ENCODE measurements at regions not wholly inside any gene's neighbourhood (a gene's known extent, or its start where the extent isn't known, plus 50 kb on each side); places are given as distances from the start of the nearest gene placed in this dataset.

DNA sequence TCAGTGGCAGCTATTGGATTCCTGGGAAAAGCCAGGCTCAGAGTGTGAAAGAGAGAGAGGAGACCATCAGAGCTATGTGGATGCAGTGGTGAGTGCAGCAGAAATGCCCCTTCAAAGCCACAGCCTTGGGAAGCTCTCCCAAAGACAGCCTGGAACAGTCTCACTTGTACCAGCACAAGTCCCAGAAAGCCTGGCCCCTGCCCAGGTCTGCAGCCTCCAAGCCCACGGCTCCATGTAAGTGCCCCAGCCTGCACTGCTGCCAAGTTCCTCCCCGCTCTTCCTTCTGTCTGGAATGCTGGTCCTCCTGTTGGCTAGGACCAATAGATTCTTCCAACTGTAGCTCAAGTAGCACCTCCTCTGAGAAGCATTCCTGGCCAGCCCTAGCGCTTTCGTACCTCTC, 539.7 kb downstream of the MIAT start:
- Histone ChIP-seq H3K4me1 (ENCODE audit: control insufficient read depth, insufficient read depth, low read length) (peaks cover 10% of the 10 kb centered on the region), H3K9ac (ENCODE audit: low read depth, low read length) (no peak overlapping the region), H3K4me2 (ENCODE audit: low read length) (no peak overlapping the region), H3K9me3 (replicated peaks; ENCODE audit: low read length) (no peaks in the 10 kb centered on the region), H3K27me3 (ENCODE audit: control insufficient read depth, insufficient read depth, low read length) (peaks cover 19% of the 10 kb centered on the region), H3K36me3 (ENCODE audit: insufficient read depth, low read length) (no peaks in the 10 kb centered on the region), H3K4me3 (ENCODE audit: low read length) (no peak overlapping the region)

DNA sequence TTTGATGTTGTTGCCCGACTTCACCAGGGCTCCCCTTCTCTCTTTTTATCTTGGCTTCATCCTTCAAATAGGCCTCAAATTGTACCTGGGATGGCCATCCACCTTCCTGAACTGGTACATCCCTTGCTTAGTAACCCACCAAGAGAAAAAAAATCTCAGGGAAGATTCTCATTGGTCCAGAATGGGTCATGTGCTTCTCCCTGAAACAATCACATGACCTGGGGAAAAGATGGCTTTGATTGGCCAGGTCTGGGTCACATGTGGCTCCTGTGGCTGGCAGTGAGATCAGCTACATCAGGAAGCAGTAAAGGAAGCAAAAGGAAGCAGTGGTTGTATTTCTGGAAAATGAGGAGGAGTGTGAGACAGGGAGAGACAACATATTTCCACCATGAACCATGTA, 540.2 kb downstream of the MIAT start:
- H3K4me2 ChIP-seq (ENCODE audit: low read length): no peak overlapping the region
- peaks cover 19% of the 10 kb centered on the region for H3K27me3 ChIP-seq (ENCODE audit: control insufficient read depth, insufficient read depth, low read length)
- no peaks in the 10 kb centered on the region for H3K9me3 ChIP-seq (replicated peaks; ENCODE audit: low read length)
- H3K36me3 ChIP-seq (ENCODE audit: insufficient read depth, low read length): no peaks in the 10 kb centered on the region
- H3K9ac ChIP-seq (ENCODE audit: low read depth, low read length): no peak overlapping the region
- H3K4me3 ChIP-seq (ENCODE audit: low read length): no peak overlapping the region
- H3K4me1 ChIP-seq (ENCODE audit: control insufficient read depth, insufficient read depth, low read length): peaks cover 16% of the 10 kb centered on the region

DNA sequence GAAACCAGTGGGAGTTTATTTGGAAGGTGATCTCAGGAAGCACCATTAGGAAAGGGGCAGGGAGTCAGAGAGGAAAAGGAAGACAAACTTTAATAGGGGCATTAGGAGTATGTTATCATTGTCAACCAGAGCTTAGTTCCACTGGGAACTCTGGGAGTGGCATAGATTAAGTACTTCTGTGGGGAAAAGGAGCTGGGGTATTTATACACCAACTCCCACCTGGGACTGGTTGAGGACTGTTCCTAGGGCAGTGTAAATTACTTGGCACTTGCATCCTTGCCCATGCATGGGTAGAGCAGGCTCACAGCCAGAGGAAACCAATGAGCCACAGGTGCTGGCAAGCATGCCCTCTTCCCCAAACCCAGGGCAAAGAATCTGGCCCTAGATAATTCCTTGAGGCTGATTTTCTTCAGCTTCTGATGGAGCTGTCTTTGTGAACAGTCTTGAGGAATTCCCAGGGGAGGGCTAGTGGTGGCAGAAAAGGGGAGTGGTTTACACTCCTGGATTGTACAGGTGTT, 541.2 kb downstream of the MIAT start:
- Histone ChIP-seq H3K27me3 (ENCODE audit: control insufficient read depth, insufficient read depth, low read length) (peaks cover 19% of the 10 kb centered on the region), H3K4me3 (ENCODE audit: low read length) (no peak overlapping the region), H3K4me1 (ENCODE audit: control insufficient read depth, insufficient read depth, low read length) (peaks cover 24% of the 10 kb centered on the region), H3K4me2 (ENCODE audit: low read length) (no peak overlapping the region), H3K9me3 (replicated peaks; ENCODE audit: low read length) (no peaks in the 10 kb centered on the region), H3K9ac (ENCODE audit: low read depth, low read length) (no peak overlapping the region), H3K36me3 (ENCODE audit: insufficient read depth, low read length) (no peaks in the 10 kb centered on the region)

DNA sequence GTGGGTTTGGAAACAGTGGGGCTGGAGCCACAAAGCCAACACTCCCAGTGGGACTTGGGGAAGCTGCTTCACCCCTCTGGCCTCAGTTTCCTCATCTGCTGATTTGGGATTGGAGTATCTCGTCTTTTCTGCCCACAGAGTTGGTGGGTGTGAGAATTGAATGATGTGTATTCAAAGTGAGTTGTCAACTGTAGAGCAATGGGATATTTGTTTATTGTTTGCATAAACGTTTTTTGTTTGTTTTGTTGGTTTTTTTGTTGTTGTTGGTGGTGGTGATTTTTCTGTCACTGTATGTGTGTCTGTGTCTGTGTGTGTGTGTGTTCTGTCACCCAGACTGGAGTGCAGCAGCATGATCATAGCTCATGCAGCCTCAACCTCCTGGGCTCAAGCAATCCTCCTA, 542.0 kb downstream of the MIAT start:
- H3K36me3 ChIP-seq (ENCODE audit: insufficient read depth, low read length): no peaks in the 10 kb centered on the region
- no peak overlapping the region for H3K4me3 ChIP-seq (ENCODE audit: low read length)
- H3K9me3 ChIP-seq (replicated peaks; ENCODE audit: low read length): no peaks in the 10 kb centered on the region
- H3K4me2 ChIP-seq (ENCODE audit: low read length): no peak overlapping the region
- H3K9ac ChIP-seq (ENCODE audit: low read depth, low read length): no peak overlapping the region
- peaks cover 13% of the 10 kb centered on the region for H3K27me3 ChIP-seq (ENCODE audit: control insufficient read depth, insufficient read depth, low read length)
- peaks cover 24% of the 10 kb centered on the region for H3K4me1 ChIP-seq (ENCODE audit: control insufficient read depth, insufficient read depth, low read length)

DNA sequence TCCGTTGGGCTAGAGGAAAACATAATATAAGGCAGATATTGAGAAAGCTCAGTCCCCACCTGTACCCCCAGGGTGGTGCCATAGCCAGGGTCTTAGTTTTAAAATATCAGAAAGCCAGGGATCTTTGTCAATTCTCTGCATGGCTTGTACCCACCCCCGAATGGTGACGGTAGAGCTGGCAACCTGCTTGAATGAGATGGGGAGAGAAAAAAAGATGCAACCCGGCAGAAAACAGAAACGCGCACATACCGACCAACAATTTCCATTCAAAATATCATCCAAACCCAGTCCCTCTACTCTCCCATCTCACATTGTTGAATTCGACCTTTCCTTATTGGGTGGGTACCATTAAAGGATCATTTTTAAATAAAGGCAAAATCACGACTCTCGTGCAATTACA, 543.9 kb downstream of the MIAT start:
- H3K4me2 ChIP-seq (ENCODE audit: low read length): no peak overlapping the region
- H3K36me3 ChIP-seq (ENCODE audit: insufficient read depth, low read length): no peaks in the 10 kb centered on the region
- peaks cover 23% of the 10 kb centered on the region for H3K4me1 ChIP-seq (ENCODE audit: control insufficient read depth, insufficient read depth, low read length)
- H3K27me3 ChIP-seq (ENCODE audit: control insufficient read depth, insufficient read depth, low read length): peaks cover 4% of the 10 kb centered on the region
- no peak overlapping the region for H3K4me3 ChIP-seq (ENCODE audit: low read length)
- H3K9me3 ChIP-seq (replicated peaks; ENCODE audit: low read length): no peaks in the 10 kb centered on the region
- H3K9ac ChIP-seq (ENCODE audit: low read depth, low read length): no peak overlapping the region

DNA sequence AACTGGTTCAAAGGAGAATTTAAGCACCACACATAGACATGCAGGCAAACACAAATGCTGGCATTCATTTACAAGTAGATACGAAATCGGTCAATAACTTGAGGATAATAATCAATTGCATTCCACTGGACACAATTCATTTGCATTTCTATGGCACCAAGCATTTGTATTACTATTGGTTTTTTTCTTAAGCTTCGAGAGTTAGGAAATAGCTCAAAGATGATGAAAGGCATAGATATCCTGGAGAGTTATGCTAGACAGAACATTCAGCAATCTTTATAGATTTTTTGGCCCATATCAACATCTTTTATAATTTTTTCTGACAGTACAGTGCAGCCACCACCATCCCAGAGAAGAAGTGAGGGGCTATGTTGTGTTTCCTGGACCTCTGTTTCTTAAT, 544.4 kb downstream of the MIAT start:
- no peaks in the 10 kb centered on the region for H3K36me3 ChIP-seq (ENCODE audit: insufficient read depth, low read length)
- H3K27me3 ChIP-seq (ENCODE audit: control insufficient read depth, insufficient read depth, low read length): no peaks in the 10 kb centered on the region
- peaks cover 28% of the 10 kb centered on the region for H3K4me1 ChIP-seq (ENCODE audit: control insufficient read depth, insufficient read depth, low read length)
- no peak overlapping the region for H3K9ac ChIP-seq (ENCODE audit: low read depth, low read length)
- H3K4me3 ChIP-seq (ENCODE audit: low read length): no peak overlapping the region
- no peak overlapping the region for H3K4me2 ChIP-seq (ENCODE audit: low read length)
- no peaks in the 10 kb centered on the region for H3K9me3 ChIP-seq (replicated peaks; ENCODE audit: low read length)

DNA sequence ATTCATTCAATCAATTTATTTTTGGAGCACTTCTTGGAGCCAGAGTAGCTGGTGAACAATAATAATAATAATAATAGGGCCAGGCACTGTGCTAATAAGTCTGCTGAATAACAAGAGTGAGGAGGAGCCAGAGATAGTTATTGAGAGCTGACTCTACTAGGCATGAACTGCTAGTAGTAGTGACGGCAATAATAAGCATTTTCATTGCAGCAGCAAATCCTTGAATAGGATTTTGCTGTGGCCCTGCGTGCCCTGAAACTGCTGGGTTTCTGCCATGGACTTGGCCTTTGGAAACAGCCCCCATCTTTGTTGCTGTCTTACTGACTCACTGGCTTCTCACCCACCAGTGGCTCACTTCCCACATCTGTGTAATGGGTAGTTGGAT, 545.9 kb downstream of the MIAT start:
- H3K4me1 ChIP-seq (ENCODE audit: control insufficient read depth, insufficient read depth, low read length): peaks cover 37% of the 10 kb centered on the region
- H3K27me3 ChIP-seq (ENCODE audit: control insufficient read depth, insufficient read depth, low read length): no peaks in the 10 kb centered on the region
- H3K4me2 ChIP-seq (ENCODE audit: low read length): peak overlapping the region; percentile 73
- H3K4me3 ChIP-seq (ENCODE audit: low read length): no peak overlapping the region
- H3K36me3 ChIP-seq (ENCODE audit: insufficient read depth, low read length): no peaks in the 10 kb centered on the region
- peak overlapping the region; percentile 11 for H3K9ac ChIP-seq (ENCODE audit: low read depth, low read length)
- H3K9me3 ChIP-seq (replicated peaks; ENCODE audit: low read length): no peaks in the 10 kb centered on the region

DNA sequence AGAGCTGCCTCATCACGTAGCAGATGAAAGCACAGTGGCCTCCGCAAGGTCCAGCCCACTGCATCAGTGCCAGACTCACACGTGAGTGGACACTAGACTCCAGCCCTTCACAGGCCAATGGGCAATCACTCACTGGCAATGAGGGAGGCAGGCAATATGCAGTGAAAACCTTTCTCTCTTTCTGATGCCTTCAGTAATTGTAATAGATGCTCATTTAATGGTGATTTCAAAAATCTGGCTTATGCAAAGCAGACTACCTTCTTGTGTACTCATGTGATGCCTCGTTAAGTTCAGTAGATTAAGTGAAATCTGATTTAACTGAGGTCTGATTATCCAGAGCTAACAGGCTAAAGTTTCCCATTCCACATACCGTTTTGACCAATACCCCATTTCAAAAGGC, 546.9 kb downstream of the MIAT start:
- Histone ChIP-seq H3K27me3 (ENCODE audit: control insufficient read depth, insufficient read depth, low read length) (no peaks in the 10 kb centered on the region), H3K9me3 (replicated peaks; ENCODE audit: low read length) (no peaks in the 10 kb centered on the region), H3K4me2 (ENCODE audit: low read length) (no peak overlapping the region), H3K4me1 (ENCODE audit: control insufficient read depth, insufficient read depth, low read length) (peaks cover 39% of the 10 kb centered on the region), H3K4me3 (ENCODE audit: low read length) (no peak overlapping the region), H3K9ac (ENCODE audit: low read depth, low read length) (no peak overlapping the region), H3K36me3 (ENCODE audit: insufficient read depth, low read length) (no peaks in the 10 kb centered on the region)

DNA sequence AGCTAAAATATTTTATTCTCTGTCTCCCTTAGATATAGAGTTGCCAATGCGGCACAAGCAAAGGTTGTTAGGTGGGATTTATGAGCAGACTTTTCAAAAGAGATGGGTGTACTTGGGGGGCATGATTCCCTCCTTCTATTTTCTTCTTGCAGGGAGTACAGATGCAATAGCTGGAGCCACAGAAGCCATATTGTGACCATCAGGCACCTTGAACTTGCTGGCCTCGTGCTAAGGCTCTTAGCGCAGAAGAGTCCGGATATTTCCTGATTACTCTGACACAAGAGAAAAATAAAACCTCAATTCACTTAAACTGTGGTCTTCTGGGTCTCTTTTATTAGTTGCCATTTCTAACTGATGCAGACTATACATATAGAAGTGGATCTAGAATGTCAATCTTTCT, 547.4 kb downstream of the MIAT start:
- no peak overlapping the region for H3K9ac ChIP-seq (ENCODE audit: low read depth, low read length)
- H3K4me2 ChIP-seq (ENCODE audit: low read length): no peak overlapping the region
- no peaks in the 10 kb centered on the region for H3K36me3 ChIP-seq (ENCODE audit: insufficient read depth, low read length)
- H3K4me1 ChIP-seq (ENCODE audit: control insufficient read depth, insufficient read depth, low read length): peaks cover 39% of the 10 kb centered on the region
- no peaks in the 10 kb centered on the region for H3K9me3 ChIP-seq (replicated peaks; ENCODE audit: low read length)
- no peaks in the 10 kb centered on the region for H3K27me3 ChIP-seq (ENCODE audit: control insufficient read depth, insufficient read depth, low read length)
- no peak overlapping the region for H3K4me3 ChIP-seq (ENCODE audit: low read length)

DNA sequence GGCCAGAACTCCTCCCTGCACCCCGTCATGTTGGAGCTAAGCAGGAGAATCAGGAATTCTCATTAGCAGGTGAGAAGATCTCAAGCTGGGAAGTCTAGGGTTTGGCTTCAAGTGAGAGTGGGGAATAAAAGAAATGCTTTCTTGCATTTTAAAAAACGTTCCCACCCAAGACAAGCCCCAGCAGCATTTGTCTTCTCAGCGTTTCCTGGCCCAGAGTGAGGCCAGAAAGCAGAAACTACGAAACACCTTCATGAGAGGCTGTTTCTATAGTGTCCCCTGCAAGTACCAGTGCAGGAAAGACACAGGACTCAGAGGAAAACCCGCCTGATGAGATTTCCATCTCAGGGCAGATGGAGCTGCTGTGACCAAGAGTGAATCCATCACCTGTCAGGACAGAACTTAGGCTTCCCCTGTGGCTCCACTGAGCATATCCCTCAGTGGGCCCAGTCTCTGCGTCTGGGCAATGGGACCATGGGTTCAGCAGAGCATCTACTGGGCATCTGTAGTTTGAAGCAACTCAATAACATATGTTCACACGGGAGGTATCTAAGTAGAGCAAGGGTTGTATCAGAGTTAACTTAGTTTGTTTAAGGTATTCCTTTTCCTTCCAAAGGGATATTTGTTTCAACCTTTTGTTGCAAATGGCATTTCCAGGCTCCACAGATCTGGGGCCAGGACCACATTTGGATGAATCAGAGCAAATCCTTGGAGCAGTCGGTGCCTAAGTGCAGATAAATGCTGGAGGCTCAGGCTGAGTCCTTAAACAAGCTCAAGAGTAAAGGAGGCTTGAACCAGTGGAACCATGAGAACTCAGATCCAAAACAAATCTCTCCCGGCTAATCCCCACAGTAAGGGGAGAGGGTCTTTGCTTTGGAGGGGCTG, 548.3 kb downstream of the MIAT start:
- H3K4me2 ChIP-seq (ENCODE audit: low read length): no peak overlapping the region
- no peaks in the 10 kb centered on the region for H3K27me3 ChIP-seq (ENCODE audit: control insufficient read depth, insufficient read depth, low read length)
- H3K4me1 ChIP-seq (ENCODE audit: control insufficient read depth, insufficient read depth, low read length): peaks cover 39% of the 10 kb centered on the region
- H3K4me3 ChIP-seq (ENCODE audit: low read length): no peak overlapping the region
- H3K9ac ChIP-seq (ENCODE audit: low read depth, low read length): no peak overlapping the region
- H3K9me3 ChIP-seq (replicated peaks; ENCODE audit: low read length): no peaks in the 10 kb centered on the region
- H3K36me3 ChIP-seq (ENCODE audit: insufficient read depth, low read length): no peaks in the 10 kb centered on the region

DNA sequence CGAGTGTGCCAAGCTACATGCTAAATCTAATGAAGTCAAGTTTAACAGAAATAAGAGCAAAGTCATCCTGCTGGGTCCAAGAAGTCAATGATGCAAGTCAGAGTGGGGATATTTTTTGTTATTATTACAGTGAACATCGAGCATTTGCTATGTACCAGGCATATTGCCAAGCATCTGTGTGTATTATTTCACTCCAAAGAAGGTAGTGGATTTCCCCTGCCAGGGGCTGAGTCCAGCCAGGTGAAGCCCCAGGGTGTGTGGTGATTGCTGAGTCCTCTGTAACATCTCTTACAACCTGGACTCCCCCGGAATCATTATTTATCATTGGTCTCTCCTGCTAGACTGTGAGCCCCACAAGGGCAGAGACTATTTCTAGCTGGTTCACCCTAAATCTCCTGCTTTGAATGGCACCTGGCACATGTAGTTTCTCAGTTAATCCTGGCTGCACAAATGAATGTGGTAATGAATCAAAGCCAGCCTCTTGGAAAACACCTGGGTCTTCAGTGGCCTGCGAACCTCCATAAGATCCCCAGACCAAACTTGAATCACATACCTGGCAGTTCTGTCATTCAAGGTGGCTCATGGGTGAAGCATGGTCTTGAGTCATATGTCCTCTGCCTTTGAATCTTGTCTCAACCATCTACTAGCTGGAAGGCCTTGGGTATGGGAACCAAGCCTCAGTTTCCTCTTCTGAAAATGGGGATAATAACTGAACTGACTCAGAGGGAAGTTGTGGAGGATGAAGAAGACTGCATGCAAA, 549.2 kb downstream of the MIAT start:
- H3K4me2 ChIP-seq (ENCODE audit: low read length): no peak overlapping the region
- peaks cover 39% of the 10 kb centered on the region for H3K4me1 ChIP-seq (ENCODE audit: control insufficient read depth, insufficient read depth, low read length)
- no peaks in the 10 kb centered on the region for H3K9me3 ChIP-seq (replicated peaks; ENCODE audit: low read length)
- no peaks in the 10 kb centered on the region for H3K36me3 ChIP-seq (ENCODE audit: insufficient read depth, low read length)
- no peaks in the 10 kb centered on the region for H3K27me3 ChIP-seq (ENCODE audit: control insufficient read depth, insufficient read depth, low read length)
- H3K4me3 ChIP-seq (ENCODE audit: low read length): no peak overlapping the region
- H3K9ac ChIP-seq (ENCODE audit: low read depth, low read length): no peak overlapping the region

All from skeletal muscle satellite cell (primary cell).